CD14-positive monocyte (primary cell): ENCODE measurements at regions not wholly inside any gene's neighbourhood (a gene's known extent, or its start where the extent isn't known, plus 50 kb on each side); places are given as distances from the start of the nearest gene placed in this dataset.

Source experiments
- DNase-seq, 3 donors: peaks; one replicate each; pipeline ENCODE4 v3.0.0-alpha.2; 2011 to 2022
- H2AFZ ChIP-seq: 2 replicates; pipeline ENCODE4 v1.6.0; 2012; ENCODE audit warnings: mild to moderate bottlenecking, low read depth, low read length, inconsistent platforms; ENCODE audit not compliant: insufficient read depth, poor library complexity, severe bottlenecking
- H3K27ac ChIP-seq, 2 donors: 1 replicate in 1 of 2; 2 replicates in 1 of 2; pipeline ENCODE4 v1.5.1; 2012 to 2013; ENCODE audit warnings: low read length in 2 of 2, control low read depth in 1 of 2, inconsistent platforms in 1 of 2, low read depth in 1 of 2, mild to moderate bottlenecking in 1 of 2
- H3K27me3 ChIP-seq, 2 donors: one replicate each; pipeline versions ENCODE4 v1.6.0 to v1.6.1; 2011 to 2013; ENCODE audit warnings: low read length in 2 of 2; ENCODE audit not compliant: control insufficient read depth in 2 of 2, insufficient read depth in 2 of 2
- H3K36me3 ChIP-seq, 2 donors: replicated peaks in 1 of 2; 1 replicate in 1 of 2; 2 replicates in 1 of 2; pipeline versions ENCODE4 v1.5.1 to v1.6.1; 2012 to 2013; ENCODE audit warnings: low read length in 2 of 2, control low read depth in 1 of 2, inconsistent platforms in 1 of 2, mild to moderate bottlenecking in 1 of 2; ENCODE audit not compliant: insufficient read depth in 2 of 2, control insufficient read depth in 1 of 2
- H3K4me1 ChIP-seq, 2 donors: 1 replicate in 1 of 2; 2 replicates in 1 of 2; pipeline versions ENCODE4 v1.5.1 to v1.6.1; 2012 to 2013; ENCODE audit warnings: low read length in 2 of 2, control low read depth in 1 of 2, inconsistent platforms in 1 of 2, mild to moderate bottlenecking in 1 of 2, moderate library complexity in 1 of 2; ENCODE audit not compliant: insufficient read depth in 2 of 2, control insufficient read depth in 1 of 2
- H3K4me2 ChIP-seq: replicated peaks from 2 replicates; pipeline ENCODE3; 2012; ENCODE audit warnings: low read length, moderate library complexity, mild to moderate bottlenecking; ENCODE audit not compliant: poor library complexity, severe bottlenecking; ENCODE audit errors: extremely low read depth
- H3K4me3 ChIP-seq, 3 experiments: fragments of 200-600 bp in 1 of 3; sonication (generic) in 1 of 3; replicated peaks in 1 of 3; 1 replicate in 2 of 3; 2 replicates in 1 of 3; pipeline ENCODE4 v1.5.1; 2011 to 2013; ENCODE audit warnings: low read length in 3 of 3, mild to moderate bottlenecking in 3 of 3, control low read depth in 2 of 3, low read depth in 2 of 3, inconsistent platforms in 1 of 3, moderate library complexity in 1 of 3
- H3K79me2 ChIP-seq: 2 replicates; pipeline ENCODE4 v1.6.0; 2012; ENCODE audit warnings: mild to moderate bottlenecking, control low read depth, inconsistent platforms, low read length, moderate library complexity; ENCODE audit not compliant: insufficient read depth
- H3K9ac ChIP-seq: 2 replicates; pipeline ENCODE4 v1.6.0; 2017; ENCODE audit warnings: low read length, mild to moderate bottlenecking; ENCODE audit not compliant: insufficient read depth, poor library complexity, severe bottlenecking
- H3K9me3 ChIP-seq, 2 donors: replicated peaks in 1 of 2; 1 replicate in 1 of 2; 2 replicates in 1 of 2; pipeline versions ENCODE4 v1.5.1 to v1.6.1; 2012 to 2013; ENCODE audit warnings: low read length in 2 of 2, control low read depth in 1 of 2; ENCODE audit not compliant: control insufficient read depth in 1 of 2, insufficient read depth in 1 of 2
- H4K20me1 ChIP-seq: 2 replicates; pipeline ENCODE4 v1.6.0; 2012; ENCODE audit warnings: mild to moderate bottlenecking, low read length, control low read depth, moderate library complexity; ENCODE audit not compliant: insufficient read depth
- H3K27ac Mint-ChIP-seq, 7 donors: one replicate each; pipeline ENCODE4 v1.8.0; 2020; ENCODE audit warnings: mild to moderate bottlenecking in 7 of 7, mixed read lengths in 7 of 7, moderate library complexity in 6 of 7, inconsistent platforms in 2 of 7
- H3K27me3 Mint-ChIP-seq, 3 donors: one replicate each; pipeline ENCODE4 v1.8.0; 2021 to 2022; ENCODE audit warnings: low read depth in 3 of 3, mild to moderate bottlenecking in 3 of 3, mixed read lengths in 3 of 3, moderate library complexity in 3 of 3, inconsistent platforms in 1 of 3
- H3K36me3 Mint-ChIP-seq, 2 donors: one replicate each; pipeline ENCODE4 v1.8.0; 2020; ENCODE audit warnings: mixed read lengths in 2 of 2, inconsistent platforms in 1 of 2, mild to moderate bottlenecking in 1 of 2
- H3K4me1 Mint-ChIP-seq: one replicate; pipeline ENCODE4 v1.8.0; 2020; ENCODE audit warnings: mild to moderate bottlenecking, mixed read lengths
- H3K4me3 Mint-ChIP-seq, 2 donors: one replicate each; pipeline ENCODE4 v1.8.0; 2020; ENCODE audit warnings: mild to moderate bottlenecking in 2 of 2, mixed read lengths in 2 of 2, moderate library complexity in 1 of 2
- H3K9me3 Mint-ChIP-seq, 7 donors: one replicate each; pipeline ENCODE4 v1.8.0; 2020 to 2022; ENCODE audit warnings: mixed read lengths in 7 of 7, mild to moderate bottlenecking in 6 of 7, moderate library complexity in 6 of 7, inconsistent platforms in 2 of 7
- WGBS: methylation state at CpG from one replicate; pipeline ENCODE4 v1.1.5; 2013; ENCODE audit warnings: missing lambda C conversion rate; ENCODE audit not compliant: insufficient coverage; 5-methylcytosine and 5-hydroxymethylcytosine counted together
- intact Hi-C, 2 donors: fragments of 100-400 bp; cut with micrococcal nuclease; formaldehyde crosslinking; loops; one replicate each; pipeline versions ENCODE4 v1.15.0 to v1.15.1; 2023
- TF ChIP-seq, protein P1 (sequence below): fragments of 200-600 bp; IDR thresholded peaks from one replicate; pipeline ENCODE4 v1.8.0; 2022; ENCODE audit warnings: antibody characterized with exemption, mild to moderate bottlenecking

DNA sequence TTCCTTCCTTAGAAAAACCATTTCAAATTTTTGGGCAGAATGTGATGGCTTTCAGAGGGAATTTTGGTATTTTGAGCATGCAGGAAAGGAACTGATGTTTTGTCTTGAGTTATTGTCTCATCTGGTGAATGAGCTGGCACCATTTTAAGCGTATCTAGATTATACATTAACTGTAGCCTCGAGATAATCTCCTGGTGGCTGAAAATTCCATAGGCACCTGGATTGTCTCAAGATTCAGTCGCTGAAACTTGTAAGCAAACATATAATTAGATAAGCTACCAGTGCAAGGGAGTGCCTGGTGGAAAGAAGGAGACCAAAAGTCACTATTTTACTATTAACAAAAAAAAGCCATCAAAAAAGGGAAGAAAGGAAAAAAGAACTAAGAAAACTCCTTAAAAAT is 687.8 kb upstream of the DDX18 start:
- Histone ChIP-seq H3K79me2 (no peaks in the 10 kb centered on the region), H2AFZ (no peak overlapping the region), H3K9me3 (peaks cover 0 to 11% of the 10 kb centered on the region in 2 donors), H3K9ac (no peak overlapping the region), H3K4me1 (no peaks in the 10 kb centered on the region), H3K27me3 (no peaks in the 10 kb centered on the region), H3K4me3 (no peak overlapping the region), H3K27ac (no peak overlapping the region), H3K36me3 (no peaks in the 10 kb centered on the region), H3K4me2 (no peak overlapping the region), H4K20me1 (no peaks in the 10 kb centered on the region)
- no peaks in the 10 kb centered on the region for H3K36me3 Mint-ChIP-seq
- intact Hi-C loops = no loop called here
- H3K4me1 Mint-ChIP-seq = no peaks in the 10 kb centered on the region
- H3K9me3 Mint-ChIP-seq = peaks cover 0 to 10% (median 4%) of the 10 kb centered on the region in 7 donors
- H3K4me3 Mint-ChIP-seq = no peak overlapping the region
- DNase-seq = no peak
- H3K27ac Mint-ChIP-seq = no peak overlapping the region
- 80% methylated on average over 1 of the region's 3 CpGs for WGBS
- TF ChIP-seq, protein P1, sequence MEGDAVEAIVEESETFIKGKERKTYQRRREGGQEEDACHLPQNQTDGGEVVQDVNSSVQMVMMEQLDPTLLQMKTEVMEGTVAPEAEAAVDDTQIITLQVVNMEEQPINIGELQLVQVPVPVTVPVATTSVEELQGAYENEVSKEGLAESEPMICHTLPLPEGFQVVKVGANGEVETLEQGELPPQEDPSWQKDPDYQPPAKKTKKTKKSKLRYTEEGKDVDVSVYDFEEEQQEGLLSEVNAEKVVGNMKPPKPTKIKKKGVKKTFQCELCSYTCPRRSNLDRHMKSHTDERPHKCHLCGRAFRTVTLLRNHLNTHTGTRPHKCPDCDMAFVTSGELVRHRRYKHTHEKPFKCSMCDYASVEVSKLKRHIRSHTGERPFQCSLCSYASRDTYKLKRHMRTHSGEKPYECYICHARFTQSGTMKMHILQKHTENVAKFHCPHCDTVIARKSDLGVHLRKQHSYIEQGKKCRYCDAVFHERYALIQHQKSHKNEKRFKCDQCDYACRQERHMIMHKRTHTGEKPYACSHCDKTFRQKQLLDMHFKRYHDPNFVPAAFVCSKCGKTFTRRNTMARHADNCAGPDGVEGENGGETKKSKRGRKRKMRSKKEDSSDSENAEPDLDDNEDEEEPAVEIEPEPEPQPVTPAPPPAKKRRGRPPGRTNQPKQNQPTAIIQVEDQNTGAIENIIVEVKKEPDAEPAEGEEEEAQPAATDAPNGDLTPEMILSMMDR = no peak
- peaks cover 0 to 2% (median 0%) of the 10 kb centered on the region in 3 donors for H3K27me3 Mint-ChIP-seq

DNA sequence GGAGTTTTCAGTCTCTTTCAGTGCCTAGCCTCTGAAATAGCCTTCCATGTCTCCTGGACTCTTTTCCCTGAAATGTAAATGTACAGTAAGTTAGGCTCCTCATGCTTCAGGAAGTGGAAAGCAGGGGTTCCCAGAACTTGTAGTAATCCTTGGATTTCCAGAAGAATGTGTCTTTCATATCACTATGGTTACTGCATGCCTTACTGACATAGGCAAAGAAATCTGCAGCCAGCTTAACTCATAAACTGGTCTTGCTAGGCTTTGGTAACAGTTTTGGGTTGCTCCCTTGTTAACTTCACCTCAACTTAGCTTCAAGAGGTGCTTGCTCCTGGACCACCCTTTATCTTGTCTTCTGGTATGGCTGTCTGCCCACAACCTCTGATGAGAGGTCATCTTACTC is 686.8 kb upstream of the DDX18 start:
- DNase-seq = no peak
- H3K9me3 ChIP-seq = peaks cover 0 to 16% of the 10 kb centered on the region in 2 donors
- H2AFZ ChIP-seq = no peak overlapping the region
- H3K79me2 ChIP-seq = no peaks in the 10 kb centered on the region
- Mint-ChIP-seq H3K27me3 (peaks cover 0 to 2% (median 0%) of the 10 kb centered on the region in 3 donors), H3K9me3 (peaks cover 0 to 10% (median 4%) of the 10 kb centered on the region in 7 donors), H3K27ac (no peak overlapping the region), H3K4me3 (no peak overlapping the region), H3K4me1 (no peaks in the 10 kb centered on the region), H3K36me3 (no peaks in the 10 kb centered on the region)
- no peak overlapping the region for H3K4me2 ChIP-seq
- intact Hi-C loops = no loop called here
- no peaks in the 10 kb centered on the region for H3K27me3 ChIP-seq
- H3K27ac ChIP-seq = no peak overlapping the region
- no peak overlapping the region for H3K9ac ChIP-seq
- H3K4me3 ChIP-seq = no peak overlapping the region
- H4K20me1 ChIP-seq = no peaks in the 10 kb centered on the region
- no peaks in the 10 kb centered on the region for H3K4me1 ChIP-seq
- TF ChIP-seq, protein P1 = no peak
- no peaks in the 10 kb centered on the region for H3K36me3 ChIP-seq
